Naive thymus-derived CD4-positive, alpha-beta T cell (primary cell): ENCODE measurements at regions not wholly inside any gene's neighbourhood (a gene's known extent, or its start where the extent isn't known, plus 50 kb on each side); places are given as distances from the start of the nearest gene placed in this dataset.

Experiments used
- ATAC-seq: fragments of 150-1000 bp; cut with Tn5 transposase; 2 replicates; pipeline ENCODE4 v1.10.0; 2021; ENCODE audit warnings: mild to moderate bottlenecking, moderate library complexity
- CTCF ChIA-PET: fragments of 350-600 bp; sonication (Branson Sonifier 250); formaldehyde crosslinking; loops from one replicate; lab custom pipeline; 2021; ENCODE audit warnings: antibody characterized with exemption; lab: Charles Lee
- POLR2A ChIA-PET: fragments of 350-600 bp; sonication (Branson Sonifier 250); formaldehyde crosslinking; loops from one replicate; lab custom pipeline; 2021; ENCODE audit warnings: antibody characterized with exemption, inconsistent platforms; lab: Charles Lee
- DNase-seq, 9 donors: peaks; one replicate each; pipeline versions ENCODE4 v3.0.0 to v3.0.0-alpha.2; 2020 to 2022; ENCODE audit warnings: mixed read lengths in 1 of 9
- H3K27ac ChIP-seq: one replicate; pipeline ENCODE4 v1.7.0; 2013; ENCODE audit warnings: mild to moderate bottlenecking, low read depth, low read length, moderate library complexity
- H3K27me3 ChIP-seq, 2 donors: one replicate each; pipeline ENCODE4 v1.7.0; 2013; ENCODE audit warnings: low read length in 2 of 2, mild to moderate bottlenecking in 2 of 2, moderate library complexity in 2 of 2; ENCODE audit not compliant: control insufficient read depth in 2 of 2, insufficient read depth in 2 of 2
- H3K36me3 ChIP-seq, 3 experiments: 1 replicate in 2 of 3; 2 replicates in 1 of 3; pipeline ENCODE4 v1.7.0; 2013; ENCODE audit warnings: low read length in 3 of 3, mild to moderate bottlenecking in 3 of 3, moderate library complexity in 1 of 3; ENCODE audit not compliant: insufficient read depth in 3 of 3, control insufficient read depth in 2 of 3
- H3K4me1 ChIP-seq, 2 donors: one replicate each; pipeline ENCODE4 v1.7.0; 2013; ENCODE audit warnings: low read length in 2 of 2, mild to moderate bottlenecking in 2 of 2, moderate library complexity in 1 of 2; ENCODE audit not compliant: control insufficient read depth in 2 of 2, insufficient read depth in 2 of 2
- H3K4me3 ChIP-seq: 2 replicates; pipeline ENCODE4 v1.7.0; 2013; ENCODE audit warnings: mild to moderate bottlenecking, low read length
- H3K9me3 ChIP-seq, 3 experiments: 1 replicate in 2 of 3; 2 replicates in 1 of 3; pipeline ENCODE4 v1.7.0; 2013; ENCODE audit warnings: low read length in 3 of 3; ENCODE audit not compliant: control insufficient read depth in 2 of 3
- H3K27ac Mint-ChIP-seq, 9 donors: one replicate each; pipeline ENCODE4 v1.8.0; 2020 to 2022; ENCODE audit warnings: mixed read lengths in 9 of 9, mild to moderate bottlenecking in 8 of 9, moderate library complexity in 5 of 9, inconsistent platforms in 2 of 9
- H3K27me3 Mint-ChIP-seq, 5 donors: one replicate each; pipeline ENCODE4 v1.8.0; 2021 to 2022; ENCODE audit warnings: mixed read lengths in 5 of 5, mild to moderate bottlenecking in 1 of 5
- H3K36me3 Mint-ChIP-seq, 5 donors: one replicate each; pipeline ENCODE4 v1.8.0; 2020 to 2022; ENCODE audit warnings: mixed read lengths in 5 of 5, mild to moderate bottlenecking in 3 of 5, inconsistent platforms in 1 of 5
- H3K4me1 Mint-ChIP-seq, 7 donors: one replicate each; pipeline ENCODE4 v1.8.0; 2020 to 2022; ENCODE audit warnings: mixed read lengths in 7 of 7, mild to moderate bottlenecking in 3 of 7, inconsistent platforms in 1 of 7
- H3K4me3 Mint-ChIP-seq, 10 donors: one replicate each; pipeline ENCODE4 v1.8.0; 2020 to 2022; ENCODE audit warnings: mild to moderate bottlenecking in 10 of 10, mixed read lengths in 10 of 10, moderate library complexity in 6 of 10, inconsistent platforms in 2 of 10
- H3K9me3 Mint-ChIP-seq, 11 donors: one replicate each; pipeline ENCODE4 v1.8.0; 2020 to 2022; ENCODE audit warnings: mixed read lengths in 11 of 11, mild to moderate bottlenecking in 4 of 11, inconsistent platforms in 1 of 11, moderate library complexity in 1 of 11
- intact Hi-C, 2 donors: fragments of 100-400 bp; cut with micrococcal nuclease; formaldehyde crosslinking; loops; one replicate each; pipeline ENCODE4 v1.15.1; 2023

- H3K27ac Mint-ChIP-seq, result no peak overlapping the region
- no peak overlapping the region for H3K4me3 ChIP-seq
- no peaks in the 10 kb centered on the region for H3K36me3 Mint-ChIP-seq
- H3K27me3 Mint-ChIP-seq, result peaks cover 0 to 29% (median 6%) of the 10 kb centered on the region in 5 donors
- no peaks in the 10 kb centered on the region for H3K4me1 Mint-ChIP-seq
- H3K27ac ChIP-seq, result no peak overlapping the region
- ChIA-PET POLR2A (no interaction called here), CTCF (no interaction called here)
- no peaks in the 10 kb centered on the region for H3K9me3 ChIP-seq
- H3K4me1 ChIP-seq, result no peaks in the 10 kb centered on the region
- ATAC-seq, result no peak
- no peak overlapping the region for H3K4me3 Mint-ChIP-seq
- no peak for DNase-seq
- H3K27me3 ChIP-seq, result no peaks in the 10 kb centered on the region
- peaks cover 0 to 20% (median 3%) of the 10 kb centered on the region in 11 donors for H3K9me3 Mint-ChIP-seq
- no peaks in the 10 kb centered on the region for H3K36me3 ChIP-seq
- intact Hi-C loops, result no loop called here
Measured at GRCh38 chr13:36518707-36519106, 86.4 kb downstream of the CCNA1 start.

GRCh38 chr13:36519432-36519831, 87.1 kb downstream of the CCNA1 start:
- H3K27ac Mint-ChIP-seq, result no peak overlapping the region
- no peaks in the 10 kb centered on the region for H3K36me3 ChIP-seq

GRCh38 chr13:36520111-36520510, 87.8 kb downstream of the CCNA1 start:
- Histone ChIP-seq H3K4me3 (no peak overlapping the region), H3K4me1 (no peaks in the 10 kb centered on the region), H3K36me3 (no peaks in the 10 kb centered on the region), H3K27me3 (no peaks in the 10 kb centered on the region), H3K9me3 (no peaks in the 10 kb centered on the region), H3K27ac (no peak overlapping the region)
- H3K27ac Mint-ChIP-seq, result no peak overlapping the region
- ATAC-seq (no peak), DNase-seq (no peak)
- intact Hi-C loops, result no loop called here
- H3K27me3 Mint-ChIP-seq, result peaks cover 0 to 28% (median 4%) of the 10 kb centered on the region in 5 donors
- H3K9me3 Mint-ChIP-seq, result peaks cover 0 to 20% (median 3%) of the 10 kb centered on the region in 11 donors
- CTCF ChIA-PET, result no interaction called here
- no peaks in the 10 kb centered on the region for H3K4me1 Mint-ChIP-seq
- no peak overlapping the region for H3K4me3 Mint-ChIP-seq
- no peaks in the 10 kb centered on the region for H3K36me3 Mint-ChIP-seq
- POLR2A ChIA-PET, result no interaction called here

More at GRCh38 chr13:36519432-36519831, 87.1 kb downstream of the CCNA1 start:
- DNase-seq (no peak), ATAC-seq (no peak)
- intact Hi-C loops, result no loop called here
- POLR2A ChIA-PET, result no interaction called here
- H3K4me3 Mint-ChIP-seq, result no peak overlapping the region
- no peaks in the 10 kb centered on the region for H3K36me3 Mint-ChIP-seq
- Histone ChIP-seq H3K9me3 (no peaks in the 10 kb centered on the region), H3K4me1 (no peaks in the 10 kb centered on the region), H3K4me3 (no peak overlapping the region), H3K27me3 (no peaks in the 10 kb centered on the region), H3K27ac (no peak overlapping the region)
- H3K27me3 Mint-ChIP-seq, result peaks cover 0 to 26% (median 4%) of the 10 kb centered on the region in 5 donors
- H3K9me3 Mint-ChIP-seq, result peaks cover 0 to 20% (median 3%) of the 10 kb centered on the region in 11 donors
- CTCF ChIA-PET, result no interaction called here
- no peaks in the 10 kb centered on the region for H3K4me1 Mint-ChIP-seq

GRCh38 chr13:36526897-36527296, 94.6 kb downstream of the CCNA1 start:
- peaks cover 0 to 11% (median 7%) of the 10 kb centered on the region in 5 donors for H3K27me3 Mint-ChIP-seq
- DNase-seq (no peak), ATAC-seq (no peak)
- peaks cover 0 to 7% (median 0%) of the 10 kb centered on the region in 11 donors for H3K9me3 Mint-ChIP-seq
- no peaks in the 10 kb centered on the region for H3K36me3 ChIP-seq
- no peak overlapping the region for H3K4me3 ChIP-seq
- no peaks in the 10 kb centered on the region for H3K4me1 Mint-ChIP-seq
- H3K36me3 Mint-ChIP-seq, result no peaks in the 10 kb centered on the region
- H3K9me3 ChIP-seq, result no peaks in the 10 kb centered on the region
- H3K4me3 Mint-ChIP-seq, result no peak overlapping the region
- no peak overlapping the region for H3K27ac Mint-ChIP-seq
- intact Hi-C loops, result no loop called here
- POLR2A ChIA-PET, result no interaction called here
- no peaks in the 10 kb centered on the region for H3K4me1 ChIP-seq
- H3K27ac ChIP-seq, result no peak overlapping the region
- H3K27me3 ChIP-seq, result no peaks in the 10 kb centered on the region
- CTCF ChIA-PET, result interaction anchor here (0.6 kb wide), 1 partner anchor 117 kb away, joined by 3 read pairs; no protein-coding TSS in a partner anchor

- Mint-ChIP-seq H3K4me1 (no peaks in the 10 kb centered on the region), H3K9me3 (peaks cover 0 to 4% (median 0%) of the 10 kb centered on the region in 11 donors), H3K4me3 (no peak overlapping the region), H3K27ac (no peak overlapping the region), H3K27me3 (peaks cover 0 to 10% (median 5%) of the 10 kb centered on the region in 5 donors), H3K36me3 (no peaks in the 10 kb centered on the region)
- ATAC-seq (no peak), DNase-seq (no peak)
- no peaks in the 10 kb centered on the region for H3K36me3 ChIP-seq
- no peaks in the 10 kb centered on the region for H3K27me3 ChIP-seq
- H3K4me1 ChIP-seq, result no peaks in the 10 kb centered on the region
- no peak overlapping the region for H3K27ac ChIP-seq
- CTCF ChIA-PET, result no interaction called here
- no peaks in the 10 kb centered on the region for H3K9me3 ChIP-seq
- intact Hi-C loops, result no loop called here
- POLR2A ChIA-PET, result no interaction called here
- H3K4me3 ChIP-seq, result no peak overlapping the region
Measured at GRCh38 chr13:36528105-36528504, 95.8 kb downstream of the CCNA1 start.

- H3K9me3 ChIP-seq, result no peaks in the 10 kb centered on the region
- no peaks in the 10 kb centered on the region for H3K27me3 ChIP-seq
- no peak overlapping the region for H3K27ac ChIP-seq
- peaks cover 0 to 7% (median 0%) of the 10 kb centered on the region in 11 donors for H3K9me3 Mint-ChIP-seq
- H3K36me3 ChIP-seq, result no peaks in the 10 kb centered on the region
- ChIA-PET POLR2A (no interaction called here), CTCF (no interaction called here)
- DNase-seq (no peak), ATAC-seq (no peak)
- H3K27ac Mint-ChIP-seq, result no peak overlapping the region
- no peaks in the 10 kb centered on the region for H3K36me3 Mint-ChIP-seq
- intact Hi-C loops, result no loop called here
- no peaks in the 10 kb centered on the region for H3K4me1 ChIP-seq
- no peak overlapping the region for H3K4me3 ChIP-seq
- H3K4me1 Mint-ChIP-seq, result no peaks in the 10 kb centered on the region
- H3K27me3 Mint-ChIP-seq, result peaks cover 0 to 11% (median 7%) of the 10 kb centered on the region in 5 donors
- H3K4me3 Mint-ChIP-seq, result no peak overlapping the region
Measured at GRCh38 chr13:36530050-36530789, 97.9 kb downstream of the CCNA1 start.
